Thoracic aorta (tissue), 2 donors: ENCODE measurements at regions not wholly inside any gene's neighbourhood (a gene's known extent, or its start where the extent isn't known, plus 50 kb on each side); places are given as distances from the start of the nearest gene placed in this dataset.

Experiments used
- ATAC-seq: fragments of 150-250 bp; one replicate; pipeline ENCODE4 v1.8.0; 2017; ENCODE audit warnings: low read depth; ENCODE audit not compliant: insufficient number of reproducible peaks, low FRiP score
- DNase-seq: peaks from one replicate; pipeline ENCODE4 v3.0.0-alpha.2; 2020; ENCODE audit warnings: low spot score
- H3K27ac ChIP-seq, 2 donors: fragments of 200-600 bp; sonication (generic); 1 replicate in 1 of 2; 2 replicates in 1 of 2; pipeline ENCODE4 v1.5.1; 2016; ENCODE audit warnings: mild to moderate bottlenecking in 2 of 2, moderate library complexity in 2 of 2
- H3K27me3 ChIP-seq: fragments of 200-600 bp; sonication (generic); replicated peaks from 2 replicates; pipeline ENCODE4 v1.6.0; 2016; ENCODE audit warnings: mild to moderate bottlenecking; ENCODE audit not compliant: insufficient read depth
- H3K36me3 ChIP-seq: fragments of 200-600 bp; sonication (generic); one replicate; pipeline ENCODE4 v1.5.1; 2016
- H3K4me1 ChIP-seq, 2 donors: fragments of 200-600 bp; sonication (generic); 1 replicate in 1 of 2; 2 replicates in 1 of 2; pipeline versions ENCODE4 v1.5.1 to v1.6.0; 2016; ENCODE audit warnings: low read depth in 2 of 2, mild to moderate bottlenecking in 1 of 2; ENCODE audit not compliant: control insufficient read depth in 1 of 2
- H3K4me3 ChIP-seq: fragments of 200-600 bp; sonication (generic); 2 replicates; pipeline ENCODE4 v1.5.1; 2016; ENCODE audit warnings: mild to moderate bottlenecking
- H3K9me3 ChIP-seq: fragments of 200-600 bp; sonication (generic); 2 replicates; pipeline ENCODE4 v1.5.1; 2016
- CTCF ChIP-seq: fragments of 200-600 bp; sonication (generic); IDR thresholded peaks from one replicate; pipeline ENCODE4 v1.5.1; 2019; ENCODE audit warnings: antibody characterized with exemption

GRCh38 chr10:65843203-65843602 is 1082.6 kb upstream of the LRRTM3 start:
- H3K36me3 ChIP-seq: no peaks in the 10 kb centered on the region
- no peak overlapping the region for H3K27ac ChIP-seq
- H3K4me1 ChIP-seq: no peaks in the 10 kb centered on the region
- no peak for TF ChIP-seq CTCF
- no peaks in the 10 kb centered on the region for H3K9me3 ChIP-seq
- no peak for ATAC-seq
- H3K4me3 ChIP-seq: no peak overlapping the region
- no peak for DNase-seq
- H3K27me3 ChIP-seq: no peaks in the 10 kb centered on the region

GRCh38 chr10:65845916-65846315 is 1079.9 kb upstream of the LRRTM3 start:
- TF ChIP-seq CTCF: no peak
- H3K36me3 ChIP-seq: no peaks in the 10 kb centered on the region

GRCh38 chr10:65846541-65846940 is 1079.3 kb upstream of the LRRTM3 start:
- ATAC-seq: no peak
- no peaks in the 10 kb centered on the region for H3K27me3 ChIP-seq
- no peak overlapping the region for H3K4me3 ChIP-seq
- no peaks in the 10 kb centered on the region for H3K4me1 ChIP-seq
- H3K27ac ChIP-seq: no peak overlapping the region
- no peak for TF ChIP-seq CTCF
- no peaks in the 10 kb centered on the region for H3K9me3 ChIP-seq
- H3K36me3 ChIP-seq: no peaks in the 10 kb centered on the region
- no peak for DNase-seq

More at GRCh38 chr10:65845916-65846315, 1079.9 kb upstream of the LRRTM3 start:
- Histone ChIP-seq H3K27ac (no peak overlapping the region), H3K27me3 (no peaks in the 10 kb centered on the region), H3K4me3 (no peak overlapping the region), H3K4me1 (no peaks in the 10 kb centered on the region), H3K9me3 (no peaks in the 10 kb centered on the region)
- ATAC-seq (no peak), DNase-seq (no peak)

- no peaks in the 10 kb centered on the region for H3K36me3 ChIP-seq
- H3K4me3 ChIP-seq: no peak overlapping the region
- ATAC-seq (no peak), DNase-seq (no peak)
- H3K27ac ChIP-seq: no peak overlapping the region
- no peaks in the 10 kb centered on the region for H3K27me3 ChIP-seq
- H3K4me1 ChIP-seq: no peaks in the 10 kb centered on the region
- no peaks in the 10 kb centered on the region for H3K9me3 ChIP-seq
- no peak for TF ChIP-seq CTCF
These were observed 1078.9 kb upstream of the LRRTM3 start for GRCh38 chr10:65846949-65847348.

- H3K4me1 ChIP-seq: no peaks in the 10 kb centered on the region
- H3K9me3 ChIP-seq: no peaks in the 10 kb centered on the region
- H3K27me3 ChIP-seq: no peaks in the 10 kb centered on the region
- DNase-seq (no peak), ATAC-seq (no peak)
- no peak for TF ChIP-seq CTCF
- no peak overlapping the region for H3K4me3 ChIP-seq
- H3K27ac ChIP-seq: no peak overlapping the region
- H3K36me3 ChIP-seq: no peaks in the 10 kb centered on the region
These were observed 1078.2 kb upstream of the LRRTM3 start for GRCh38 chr10:65847436-65848230.
